Astrocyte (in vitro differentiated cells and primary cell): ENCODE measurements at regions not wholly inside any gene's neighbourhood (a gene's known extent, or its start where the extent isn't known, plus 50 kb on each side); places are given as distances from the start of the nearest gene placed in this dataset.

Source experiments
- DNase-seq: peaks from one replicate; pipeline ENCODE4 v3.0.0-alpha.2; 2010; ENCODE audit warnings: low read depth
- FAIRE-seq: peaks from 2 replicates; lab custom pipeline; 2011; peaks lifted over from hg19 to GRCh38; lab: Jason Lieb, UNC
- H2AFZ ChIP-seq: 2 replicates; pipeline ENCODE4 v1.6.0; 2012; ENCODE audit warnings: low read depth, low read length, inconsistent platforms
- H3K27ac ChIP-seq: 2 replicates; pipeline ENCODE4 v1.5.1; 2011; ENCODE audit warnings: low read depth, low read length, inconsistent platforms
- H3K27me3 ChIP-seq: 2 replicates; pipeline ENCODE4 v1.6.0; 2011; ENCODE audit warnings: low read length, inconsistent platforms; ENCODE audit not compliant: insufficient read depth
- H3K36me3 ChIP-seq: 2 replicates; pipeline ENCODE4 v1.5.1; 2011; ENCODE audit warnings: low read length, inconsistent platforms; ENCODE audit not compliant: insufficient read depth
- H3K4me1 ChIP-seq: 2 replicates; pipeline ENCODE4 v1.5.1; 2011; ENCODE audit warnings: low read length, inconsistent platforms; ENCODE audit not compliant: insufficient read depth
- H3K4me2 ChIP-seq: 2 replicates; pipeline ENCODE4 v1.6.0; 2012; ENCODE audit warnings: low read length, inconsistent platforms
- H3K4me3 ChIP-seq: 2 replicates; pipeline ENCODE4 v1.5.1; 2011; ENCODE audit warnings: low read depth, mild to moderate bottlenecking, low read length, inconsistent platforms; ENCODE audit not compliant: insufficient read depth
- H3K79me2 ChIP-seq: 2 replicates; pipeline ENCODE4 v1.6.0; 2012; ENCODE audit warnings: mild to moderate bottlenecking, low read length, inconsistent platforms; ENCODE audit not compliant: insufficient read depth
- H3K9ac ChIP-seq: 2 replicates; pipeline ENCODE4 v1.6.0; 2012; ENCODE audit warnings: mild to moderate bottlenecking, low read length, inconsistent platforms
- H3K9me3 ChIP-seq: 2 replicates; pipeline ENCODE4 v1.5.1; 2012; ENCODE audit warnings: low read depth, mild to moderate bottlenecking, low read length, inconsistent platforms; ENCODE audit not compliant: insufficient read depth
- H4K20me1 ChIP-seq: 2 replicates; pipeline ENCODE4 v1.6.0; 2012; ENCODE audit warnings: low read length, inconsistent platforms; ENCODE audit not compliant: insufficient read depth
- H3K27ac Mint-ChIP-seq: one replicate; pipeline ENCODE4 v1.8.0; 2021; ENCODE audit warnings: mild to moderate bottlenecking, mixed read lengths; ENCODE audit not compliant: unreplicated experiment
- H3K27me3 Mint-ChIP-seq: one replicate; pipeline ENCODE4 v1.8.0; 2021; ENCODE audit warnings: low read depth, mixed read lengths; ENCODE audit not compliant: unreplicated experiment
- H3K36me3 Mint-ChIP-seq: one replicate; pipeline ENCODE4 v1.8.0; 2021; ENCODE audit warnings: low read depth, mixed read lengths; ENCODE audit not compliant: unreplicated experiment
- H3K4me1 Mint-ChIP-seq: one replicate; pipeline ENCODE4 v1.8.0; 2021; ENCODE audit warnings: low read depth, mixed read lengths; ENCODE audit not compliant: unreplicated experiment
- H3K4me3 Mint-ChIP-seq: one replicate; pipeline ENCODE4 v1.8.0; 2021; ENCODE audit warnings: mild to moderate bottlenecking, moderate library complexity, mixed read lengths; ENCODE audit not compliant: unreplicated experiment
- H3K9me3 Mint-ChIP-seq: one replicate; pipeline ENCODE4 v1.8.0; 2021; ENCODE audit warnings: mild to moderate bottlenecking, mixed read lengths; ENCODE audit not compliant: unreplicated experiment
- CTCF ChIP-seq: IDR thresholded peaks from 2 replicates; pipeline ENCODE4 v1.5.1; 2011; ENCODE audit warnings: low read depth, mild to moderate bottlenecking, inconsistent platforms, low read length, moderate library complexity; ENCODE audit not compliant: insufficient read depth
- EZH2 ChIP-seq: IDR thresholded peaks from 2 replicates; pipeline ENCODE4 v1.6.1; 2012; ENCODE audit warnings: mild to moderate bottlenecking, low read length, inconsistent platforms; ENCODE audit not compliant: insufficient read depth

GRCh38 chr3:1026395-1026794, 66.4 kb upstream of the CNTN6 start:
- H2AFZ ChIP-seq = no peak overlapping the region
- H3K27me3 ChIP-seq = no peaks in the 10 kb centered on the region
- no peak overlapping the region for H3K4me3 ChIP-seq
- Mint-ChIP-seq H3K27ac (no peak overlapping the region), H3K9me3 (peaks cover 2% of the 10 kb centered on the region), H3K4me1 (no peaks in the 10 kb centered on the region), H3K36me3 (no peaks in the 10 kb centered on the region), H3K27me3 (no peaks in the 10 kb centered on the region), H3K4me3 (no peak overlapping the region)
- H3K9me3 ChIP-seq = no peaks in the 10 kb centered on the region
- no peaks in the 10 kb centered on the region for H4K20me1 ChIP-seq
- no peak for TF ChIP-seq EZH2
- TF ChIP-seq CTCF = no peak
- no peaks in the 10 kb centered on the region for H3K4me1 ChIP-seq
- H3K9ac ChIP-seq = no peak overlapping the region
- no peaks in the 10 kb centered on the region for H3K79me2 ChIP-seq
- DNase-seq = no peak
- H3K36me3 ChIP-seq = no peaks in the 10 kb centered on the region
- FAIRE-seq = no peak
- H3K4me2 ChIP-seq = no peak overlapping the region
- H3K27ac ChIP-seq = no peak overlapping the region

GRCh38 chr3:1036207-1036826, 56.5 kb upstream of the CNTN6 start:
- no peak for DNase-seq
- Mint-ChIP-seq H3K27ac (no peak overlapping the region), H3K36me3 (no peaks in the 10 kb centered on the region), H3K9me3 (no peaks in the 10 kb centered on the region), H3K4me1 (no peaks in the 10 kb centered on the region), H3K27me3 (no peaks in the 10 kb centered on the region), H3K4me3 (no peak overlapping the region)
- Histone ChIP-seq H3K9me3 (no peaks in the 10 kb centered on the region), H3K9ac (no peak overlapping the region), H3K36me3 (no peaks in the 10 kb centered on the region), H3K27me3 (no peaks in the 10 kb centered on the region), H3K4me3 (no peak overlapping the region), H2AFZ (no peak overlapping the region), H3K27ac (no peak overlapping the region), H3K4me2 (no peak overlapping the region), H3K4me1 (no peaks in the 10 kb centered on the region), H4K20me1 (no peaks in the 10 kb centered on the region), H3K79me2 (no peaks in the 10 kb centered on the region)
- no peak for FAIRE-seq
- TF ChIP-seq EZH2 (no peak), CTCF (no peak)

- no peak overlapping the region for H3K27ac Mint-ChIP-seq
- Histone ChIP-seq H3K4me3 (no peak overlapping the region), H3K9ac (no peak overlapping the region), H2AFZ (no peak overlapping the region), H4K20me1 (no peaks in the 10 kb centered on the region), H3K9me3 (no peaks in the 10 kb centered on the region), H3K27ac (no peak overlapping the region), H3K79me2 (no peaks in the 10 kb centered on the region), H3K4me1 (no peaks in the 10 kb centered on the region), H3K36me3 (no peaks in the 10 kb centered on the region), H3K4me2 (no peak overlapping the region), H3K27me3 (no peaks in the 10 kb centered on the region)
- H3K9me3 Mint-ChIP-seq = no peaks in the 10 kb centered on the region
- H3K27me3 Mint-ChIP-seq = no peaks in the 10 kb centered on the region
- TF ChIP-seq EZH2 (no peak), CTCF (no peak)
- DNase-seq = no peak
- H3K36me3 Mint-ChIP-seq = no peaks in the 10 kb centered on the region
- H3K4me3 Mint-ChIP-seq = no peak overlapping the region
- no peak for FAIRE-seq
- H3K4me1 Mint-ChIP-seq = no peaks in the 10 kb centered on the region
Observed at GRCh38 chr3:1037631-1038030, 55.2 kb upstream of the CNTN6 start.
